Keratinocyte (primary cell): ENCODE measurements at regions not wholly inside any gene's neighbourhood (a gene's known extent, or its start where the extent isn't known, plus 50 kb on each side); places are given as distances from the start of the nearest gene placed in this dataset.

Source experiments
- DNase-seq: peaks from one replicate; pipeline ENCODE4 v3.0.0-alpha.2; 2011; ENCODE audit warnings: low read depth, missing footprints, low spot score
- FAIRE-seq: peaks from 2 replicates; lab custom pipeline; 2011; peaks lifted over from hg19 to GRCh38; lab: Jason Lieb, UNC
- H2AFZ ChIP-seq: 2 replicates; pipeline ENCODE4 v1.6.0; 2012; ENCODE audit warnings: low read length, control low read depth, inconsistent platforms; ENCODE audit not compliant: control insufficient read depth
- H3K27ac ChIP-seq: 2 replicates; pipeline ENCODE4 v1.5.1; 2011; ENCODE audit warnings: low read length; ENCODE audit not compliant: control insufficient read depth, insufficient read depth
- H3K27me3 ChIP-seq: 3 replicates; pipeline ENCODE4 v1.6.0; 2011; ENCODE audit warnings: low read length; ENCODE audit not compliant: control insufficient read depth, insufficient read depth; ENCODE audit errors: extremely low read depth
- H3K36me3 ChIP-seq, 2 experiments: 2 replicates in 1 of 2; 3 replicates in 1 of 2; pipeline ENCODE4 v1.5.1; 2011; ENCODE audit warnings: low read length in 2 of 2, mild to moderate bottlenecking in 1 of 2; ENCODE audit not compliant: control insufficient read depth in 2 of 2, insufficient read depth in 2 of 2; ENCODE audit errors: extremely low read depth in 1 of 2
- H3K4me1 ChIP-seq: 3 replicates; pipeline ENCODE4 v1.5.1; 2011; ENCODE audit warnings: low read length; ENCODE audit not compliant: control insufficient read depth, insufficient read depth; ENCODE audit errors: extremely low read depth
- H3K4me2 ChIP-seq: 3 replicates; pipeline ENCODE4 v1.6.0; 2011; ENCODE audit warnings: low read depth, low read length; ENCODE audit not compliant: control insufficient read depth, insufficient read depth; ENCODE audit errors: extremely low read depth
- H3K4me3 ChIP-seq, 3 experiments: fragments of 200-600 bp in 1 of 3; sonication (generic) in 1 of 3; 2 replicates in 2 of 3; 3 replicates in 1 of 3; pipeline ENCODE4 v1.5.1; 2011 to 2016; ENCODE audit warnings: low read length in 3 of 3, mild to moderate bottlenecking in 3 of 3, control low read depth in 2 of 3, inconsistent platforms in 1 of 3, low read depth in 1 of 3, mixed read lengths in 1 of 3, mixed run types in 1 of 3, moderate library complexity in 1 of 3; ENCODE audit not compliant: control insufficient read depth in 2 of 3, insufficient read depth in 2 of 3; ENCODE audit errors: extremely low read depth in 1 of 3
- H3K79me2 ChIP-seq: 2 replicates; pipeline ENCODE4 v1.6.0; 2012; ENCODE audit warnings: low read length; ENCODE audit not compliant: control insufficient read depth, insufficient read depth
- H3K9ac ChIP-seq: 3 replicates; pipeline ENCODE4 v1.6.0; 2011; ENCODE audit warnings: low read length; ENCODE audit not compliant: control insufficient read depth, insufficient read depth; ENCODE audit errors: extremely low read depth
- H3K9me1 ChIP-seq: 3 replicates; pipeline ENCODE4 v1.6.0; 2011; ENCODE audit warnings: low read length; ENCODE audit not compliant: control insufficient read depth, insufficient read depth; ENCODE audit errors: extremely low read depth
- H3K9me3 ChIP-seq: 2 replicates; pipeline ENCODE4 v1.5.1; 2012; ENCODE audit warnings: low read depth, low read length; ENCODE audit not compliant: control insufficient read depth
- H4K20me1 ChIP-seq: 3 replicates; pipeline ENCODE4 v1.6.0; 2011; ENCODE audit warnings: low read length; ENCODE audit not compliant: control insufficient read depth, insufficient read depth; ENCODE audit errors: extremely low read depth
- EZH2 ChIP-seq: IDR thresholded peaks from one replicate; pipeline ENCODE4 v1.6.1; 2012; ENCODE audit warnings: inconsistent platforms, mild to moderate bottlenecking, low read length, moderate library complexity
- dilution Hi-C: fragments of 300-500 bp; cut with MboI; formaldehyde crosslinking; loops from one replicate; pipeline ENCODE4 v1.7.0; 2020; ENCODE audit warnings: low sequenced_read_pairs; ENCODE audit not compliant: extremely low pct_ligation_motif_present
- TF ChIP-seq, protein P1 (sequence below), 3 experiments: IDR thresholded peaks in 1 of 3; conservative IDR thresholded peaks in 1 of 3; optimal IDR thresholded peaks in 1 of 3; 2 replicates in 2 of 3; 3 replicates in 1 of 3; pipeline versions ENCODE3 to v1.5.1; 2011; ENCODE audit warnings: low read length in 3 of 3, mild to moderate bottlenecking in 3 of 3, moderate library complexity in 2 of 3, control low read depth in 1 of 3, inconsistent platforms in 1 of 3; ENCODE audit not compliant: insufficient read depth in 2 of 3; ENCODE audit errors: extremely low read depth in 1 of 3

- Histone ChIP-seq H3K9me1 (no peaks in the 10 kb centered on the region), H3K36me3 (no peaks in the 10 kb centered on the region), H3K4me1 (peaks cover 2% of the 10 kb centered on the region), H3K27ac (no peak overlapping the region), H3K4me3 (no peak overlapping the region), H4K20me1 (no peaks in the 10 kb centered on the region), H3K27me3 (no peaks in the 10 kb centered on the region), H3K9me3 (no peaks in the 10 kb centered on the region), H3K9ac (no peak overlapping the region), H2AFZ (no peak overlapping the region), H3K4me2 (no peak overlapping the region), H3K79me2 (no peaks in the 10 kb centered on the region)
- FAIRE-seq (no peak), DNase-seq (no peak)
- dilution Hi-C loops: no loop called here
- TF ChIP-seq, protein P1, sequence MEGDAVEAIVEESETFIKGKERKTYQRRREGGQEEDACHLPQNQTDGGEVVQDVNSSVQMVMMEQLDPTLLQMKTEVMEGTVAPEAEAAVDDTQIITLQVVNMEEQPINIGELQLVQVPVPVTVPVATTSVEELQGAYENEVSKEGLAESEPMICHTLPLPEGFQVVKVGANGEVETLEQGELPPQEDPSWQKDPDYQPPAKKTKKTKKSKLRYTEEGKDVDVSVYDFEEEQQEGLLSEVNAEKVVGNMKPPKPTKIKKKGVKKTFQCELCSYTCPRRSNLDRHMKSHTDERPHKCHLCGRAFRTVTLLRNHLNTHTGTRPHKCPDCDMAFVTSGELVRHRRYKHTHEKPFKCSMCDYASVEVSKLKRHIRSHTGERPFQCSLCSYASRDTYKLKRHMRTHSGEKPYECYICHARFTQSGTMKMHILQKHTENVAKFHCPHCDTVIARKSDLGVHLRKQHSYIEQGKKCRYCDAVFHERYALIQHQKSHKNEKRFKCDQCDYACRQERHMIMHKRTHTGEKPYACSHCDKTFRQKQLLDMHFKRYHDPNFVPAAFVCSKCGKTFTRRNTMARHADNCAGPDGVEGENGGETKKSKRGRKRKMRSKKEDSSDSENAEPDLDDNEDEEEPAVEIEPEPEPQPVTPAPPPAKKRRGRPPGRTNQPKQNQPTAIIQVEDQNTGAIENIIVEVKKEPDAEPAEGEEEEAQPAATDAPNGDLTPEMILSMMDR (optimal IDR thresholded peaks at IDR 0.05 in 1 of 3, IDR thresholded peaks at IDR 0.05 in 1 of 3, conservative IDR thresholded peaks at IDR 0.05 in 1 of 3; ENCODE audit: extremely low read depth in 1 of 3, insufficient read depth in 2 of 3, low read length in 3 of 3): no peak
- no peak for TF ChIP-seq EZH2
Measured at GRCh38 chr2:195545811-195546210, 111.2 kb upstream of the SLC39A10 start.

- H3K27me3 ChIP-seq: no peaks in the 10 kb centered on the region
- H3K9me1 ChIP-seq: no peaks in the 10 kb centered on the region
- TF ChIP-seq EZH2: no peak
- TF ChIP-seq, protein P1 (optimal IDR thresholded peaks at IDR 0.05 in 1 of 3, IDR thresholded peaks at IDR 0.05 in 1 of 3, conservative IDR thresholded peaks at IDR 0.05 in 1 of 3; ENCODE audit: extremely low read depth in 1 of 3, insufficient read depth in 2 of 3, low read length in 3 of 3): no peak
- H3K4me1 ChIP-seq: peaks cover 2% of the 10 kb centered on the region
- H3K4me3 ChIP-seq: no peak overlapping the region
- no peak overlapping the region for H3K4me2 ChIP-seq
- FAIRE-seq (no peak), DNase-seq (no peak)
- no peak overlapping the region for H3K9ac ChIP-seq
- peak overlapping the region; percentile 19 for H2AFZ ChIP-seq
- H3K79me2 ChIP-seq: no peaks in the 10 kb centered on the region
- H3K36me3 ChIP-seq: no peaks in the 10 kb centered on the region
- no peaks in the 10 kb centered on the region for H4K20me1 ChIP-seq
- H3K27ac ChIP-seq: no peak overlapping the region
- no peaks in the 10 kb centered on the region for H3K9me3 ChIP-seq
- dilution Hi-C loops: no loop called here
Measured at GRCh38 chr2:195543902-195544894, 112.8 kb upstream of the SLC39A10 start.
